KMS-11 (cell line): ENCODE measurements at regions not wholly inside any gene's neighbourhood (a gene's known extent, or its start where the extent isn't known, plus 50 kb on each side); places are given as distances from the start of the nearest gene placed in this dataset.

Experiments used
- H2AFZ ChIP-seq: fragments of 200-600 bp; sonication (generic); 2 replicates; pipeline ENCODE4 v1.6.1; 2016; ENCODE audit warnings: antibody characterized with exemption, mixed run types, low read depth
- H3K27ac ChIP-seq: fragments of 200-600 bp; sonication (generic); 2 replicates; pipeline ENCODE4 v1.6.1; 2016; ENCODE audit warnings: mild to moderate bottlenecking, mixed run types
- H3K27me3 ChIP-seq: fragments of 200-600 bp; sonication (generic); 2 replicates; pipeline ENCODE4 v1.6.1; 2017; ENCODE audit warnings: mild to moderate bottlenecking, low read depth, mixed run types, moderate library complexity; ENCODE audit not compliant: insufficient read depth
- H3K36me3 ChIP-seq: fragments of 200-600 bp; sonication (generic); 2 replicates; pipeline ENCODE4 v1.6.1; 2017; ENCODE audit warnings: mild to moderate bottlenecking, mixed run types; ENCODE audit not compliant: insufficient read depth
- H3K4me1 ChIP-seq: fragments of 200-600 bp; sonication (generic); 2 replicates; pipeline ENCODE4 v1.6.1; 2016; ENCODE audit warnings: mild to moderate bottlenecking, low read depth, mixed run types; ENCODE audit not compliant: poor library complexity, severe bottlenecking
- H3K4me2 ChIP-seq: fragments of 200-600 bp; sonication (generic); 2 replicates; pipeline ENCODE4 v1.7.0; 2016; ENCODE audit warnings: mild to moderate bottlenecking, mixed run types
- H3K4me3 ChIP-seq: fragments of 200-600 bp; sonication (generic); IDR thresholded peaks from 2 replicates; pipeline ENCODE4 v1.6.1; 2017; ENCODE audit warnings: low read depth, low read length, mixed read lengths; ENCODE audit not compliant: insufficient read depth
- H3K79me2 ChIP-seq: fragments of 200-600 bp; sonication (generic); 2 replicates; pipeline ENCODE4 v1.6.1; 2016; ENCODE audit warnings: low read depth, mixed run types; ENCODE audit not compliant: insufficient read depth
- H3K9ac ChIP-seq: fragments of 200-600 bp; sonication (generic); 2 replicates; pipeline ENCODE4 v1.6.1; 2016; ENCODE audit warnings: mild to moderate bottlenecking, mixed run types
- H4K20me1 ChIP-seq: fragments of 200-600 bp; sonication (generic); 2 replicates; pipeline ENCODE4 v1.6.1; 2016; ENCODE audit warnings: mild to moderate bottlenecking, mixed run types; ENCODE audit not compliant: insufficient read depth
- TF ChIP-seq, protein P1 (sequence below): fragments of 200-600 bp; sonication (generic); conservative IDR thresholded peaks from 2 replicates; pipeline ENCODE4 v1.6.1; 2017; ENCODE audit warnings: low read depth, mild to moderate bottlenecking, antibody characterized with exemption, low read length, moderate library complexity, mixed read lengths

DNA sequence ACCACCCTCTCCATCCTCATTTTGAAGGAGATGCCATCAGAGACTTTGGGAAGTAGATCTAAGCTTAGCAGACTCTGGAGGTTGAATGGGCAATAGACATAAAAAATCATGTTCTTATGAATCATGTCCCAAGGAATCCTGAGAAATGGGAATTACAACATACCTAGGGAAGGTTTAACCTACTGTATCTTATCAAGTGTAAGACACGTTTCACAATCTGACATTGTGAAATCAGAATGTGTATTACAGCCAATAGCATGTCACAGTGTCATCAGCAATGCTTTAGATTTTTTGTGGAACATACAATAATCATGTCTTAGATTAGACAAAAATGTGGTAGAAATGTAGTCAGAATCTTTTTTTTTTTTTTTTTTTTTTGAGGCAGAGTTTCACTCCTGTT is 332.4 kb upstream of the TLE3 start:
- H3K4me2 ChIP-seq, result no peak overlapping the region

DNA sequence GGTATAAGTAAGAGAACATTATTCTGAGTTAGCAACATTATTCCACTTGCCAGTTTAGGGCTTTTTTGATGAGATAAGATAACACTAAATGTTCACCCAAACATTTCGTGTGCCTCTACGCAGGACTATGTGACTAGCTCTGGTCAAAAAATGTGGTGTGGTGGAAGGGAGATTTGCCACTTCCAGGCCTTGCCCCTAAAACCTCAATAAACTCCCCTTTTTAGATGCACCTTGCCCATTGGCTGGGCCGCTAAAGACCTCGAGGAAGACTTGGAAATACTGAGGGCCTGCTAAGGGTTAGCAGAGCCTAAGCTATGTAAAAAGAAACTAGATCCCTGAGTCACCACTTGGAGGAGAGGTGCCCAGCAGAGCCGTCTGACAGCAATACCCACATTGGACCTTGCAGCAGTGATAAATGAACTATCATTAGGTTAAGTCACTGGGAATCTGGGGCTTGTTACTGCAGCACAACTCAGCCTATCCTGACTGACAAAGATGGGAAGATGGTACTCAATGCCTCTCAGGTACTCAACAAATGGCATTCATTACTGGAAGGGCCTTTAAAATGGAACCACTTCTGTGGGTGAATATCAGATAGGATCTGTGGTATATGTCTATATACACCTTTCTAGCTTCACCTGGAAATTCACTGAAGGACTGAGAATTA is 331.5 kb upstream of the TLE3 start:
- Histone ChIP-seq H3K27ac (no peak overlapping the region), H3K27me3 (no peaks in the 10 kb centered on the region), H3K4me2 (no peak overlapping the region), H3K4me1 (peaks cover 3% of the 10 kb centered on the region), H2AFZ (no peak overlapping the region), H3K36me3 (no peaks in the 10 kb centered on the region), H3K9ac (no peak overlapping the region), H4K20me1 (no peaks in the 10 kb centered on the region), H3K79me2 (no peaks in the 10 kb centered on the region), H3K4me3 (no peak overlapping the region)
- TF ChIP-seq, protein P1, sequence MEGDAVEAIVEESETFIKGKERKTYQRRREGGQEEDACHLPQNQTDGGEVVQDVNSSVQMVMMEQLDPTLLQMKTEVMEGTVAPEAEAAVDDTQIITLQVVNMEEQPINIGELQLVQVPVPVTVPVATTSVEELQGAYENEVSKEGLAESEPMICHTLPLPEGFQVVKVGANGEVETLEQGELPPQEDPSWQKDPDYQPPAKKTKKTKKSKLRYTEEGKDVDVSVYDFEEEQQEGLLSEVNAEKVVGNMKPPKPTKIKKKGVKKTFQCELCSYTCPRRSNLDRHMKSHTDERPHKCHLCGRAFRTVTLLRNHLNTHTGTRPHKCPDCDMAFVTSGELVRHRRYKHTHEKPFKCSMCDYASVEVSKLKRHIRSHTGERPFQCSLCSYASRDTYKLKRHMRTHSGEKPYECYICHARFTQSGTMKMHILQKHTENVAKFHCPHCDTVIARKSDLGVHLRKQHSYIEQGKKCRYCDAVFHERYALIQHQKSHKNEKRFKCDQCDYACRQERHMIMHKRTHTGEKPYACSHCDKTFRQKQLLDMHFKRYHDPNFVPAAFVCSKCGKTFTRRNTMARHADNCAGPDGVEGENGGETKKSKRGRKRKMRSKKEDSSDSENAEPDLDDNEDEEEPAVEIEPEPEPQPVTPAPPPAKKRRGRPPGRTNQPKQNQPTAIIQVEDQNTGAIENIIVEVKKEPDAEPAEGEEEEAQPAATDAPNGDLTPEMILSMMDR, result no peak

More for the DNA sequence above, 332.4 kb upstream of the TLE3 start:
- Histone ChIP-seq H3K4me3 (no peak overlapping the region), H3K36me3 (no peaks in the 10 kb centered on the region), H3K9ac (no peak overlapping the region), H3K27ac (no peak overlapping the region), H3K4me1 (peaks cover 12% of the 10 kb centered on the region), H3K79me2 (no peaks in the 10 kb centered on the region), H2AFZ (no peak overlapping the region), H3K27me3 (no peaks in the 10 kb centered on the region), H4K20me1 (no peaks in the 10 kb centered on the region)
- TF ChIP-seq, protein P1, result no peak

- Histone ChIP-seq H3K27me3 (no peaks in the 10 kb centered on the region), H3K79me2 (no peaks in the 10 kb centered on the region), H3K36me3 (no peaks in the 10 kb centered on the region), H3K9ac (no peak overlapping the region), H4K20me1 (no peaks in the 10 kb centered on the region), H2AFZ (no peak overlapping the region), H3K4me3 (no peak overlapping the region), H3K27ac (no peak overlapping the region), H3K4me2 (no peak overlapping the region), H3K4me1 (no peaks in the 10 kb centered on the region)
- TF ChIP-seq, protein P1, result no peak
Observed at GRCh38 chr15:70428211-70428822, 330.6 kb upstream of the TLE3 start.

- Histone ChIP-seq H4K20me1 (no peaks in the 10 kb centered on the region), H3K4me1 (no peaks in the 10 kb centered on the region), H3K4me2 (no peak overlapping the region), H2AFZ (no peak overlapping the region), H3K27ac (no peak overlapping the region), H3K4me3 (no peak overlapping the region), H3K79me2 (no peaks in the 10 kb centered on the region), H3K9ac (no peak overlapping the region), H3K27me3 (no peaks in the 10 kb centered on the region), H3K36me3 (no peaks in the 10 kb centered on the region)
- TF ChIP-seq, protein P1, result no peak
Observed at GRCh38 chr15:70427167-70428120, 329.7 kb upstream of the TLE3 start.
